SU-DHL-6 (cell line): ENCODE measurements at regions not wholly inside any gene's neighbourhood (a gene's known extent, or its start where the extent isn't known, plus 50 kb on each side); places are given as distances from the start of the nearest gene placed in this dataset.

Experiments used
- CTCF ChIP-seq: fragments of 200-600 bp; sonication (generic); IDR thresholded peaks from one replicate; pipeline ENCODE4 v1.5.1; 2017; ENCODE audit warnings: antibody characterized with exemption, mild to moderate bottlenecking, low read length, moderate library complexity; ENCODE audit not compliant: insufficient read depth, poor library complexity, severe bottlenecking
- EZH2phosphoT487 ChIP-seq: fragments of 200-600 bp; sonication (generic), shearing (Covaris generic); conservative IDR thresholded peaks from 2 replicates; pipeline ENCODE4 v1.6.1; 2018; ENCODE audit warnings: mild to moderate bottlenecking, antibody characterized with exemption, low read length, moderate library complexity, mixed read lengths

GRCh38 chr7:152989889-152990380 is 230.4 kb downstream of the ACTR3B start:
- TF ChIP-seq CTCF: no peak
- no peak for TF ChIP-seq EZH2phosphoT487
